ENCODE measurements at regions not wholly inside any gene's neighbourhood (a gene's known extent, or its start where the extent isn't known, plus 50 kb on each side); places are given as distances from the start of the nearest gene placed in this dataset.

DNA sequence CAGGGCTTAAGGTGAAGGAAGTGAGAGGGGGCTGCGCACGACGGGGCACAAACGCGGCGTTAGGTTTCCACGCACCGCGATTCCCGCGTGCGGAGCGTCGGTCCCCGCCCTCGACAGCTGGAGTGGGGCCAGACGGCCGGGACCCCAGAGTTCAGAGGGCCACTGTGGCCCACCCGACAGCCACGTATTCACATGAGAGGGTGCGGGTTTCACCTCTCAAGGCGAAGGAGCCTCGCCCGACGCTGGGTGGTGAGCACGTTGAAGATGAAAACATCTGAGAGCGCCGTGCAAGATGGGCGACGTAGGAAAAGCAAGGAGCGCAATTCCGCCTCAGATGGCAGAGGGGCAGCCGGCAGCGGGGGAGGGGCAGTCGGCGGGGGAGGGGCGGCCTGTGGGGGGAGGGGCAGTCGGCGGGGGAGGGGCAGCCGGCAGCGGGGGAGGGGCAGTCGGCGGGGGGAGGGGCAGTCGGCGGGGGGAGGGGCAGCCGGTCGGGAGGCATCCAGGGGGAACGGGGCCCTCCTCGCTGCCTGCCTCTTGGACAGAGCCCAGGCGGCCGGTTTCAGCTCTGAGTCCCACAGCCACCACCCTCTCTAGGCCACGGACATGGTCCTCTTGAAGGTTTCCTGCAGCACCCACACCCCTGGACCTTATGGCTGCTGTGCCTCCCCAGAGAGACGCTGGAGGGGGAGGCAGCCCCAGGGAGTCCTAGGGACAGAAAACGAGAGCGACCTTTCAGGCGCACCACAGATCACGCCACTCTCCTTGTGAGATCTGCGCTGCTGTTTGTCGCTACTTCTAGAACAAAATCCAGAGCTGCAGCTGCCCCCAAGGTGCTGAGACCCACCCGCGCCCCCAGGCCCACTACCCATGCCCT lies 113.7 kb downstream of the DLL1 start:
- DNase-seq: peak; percentile 25

DNA sequence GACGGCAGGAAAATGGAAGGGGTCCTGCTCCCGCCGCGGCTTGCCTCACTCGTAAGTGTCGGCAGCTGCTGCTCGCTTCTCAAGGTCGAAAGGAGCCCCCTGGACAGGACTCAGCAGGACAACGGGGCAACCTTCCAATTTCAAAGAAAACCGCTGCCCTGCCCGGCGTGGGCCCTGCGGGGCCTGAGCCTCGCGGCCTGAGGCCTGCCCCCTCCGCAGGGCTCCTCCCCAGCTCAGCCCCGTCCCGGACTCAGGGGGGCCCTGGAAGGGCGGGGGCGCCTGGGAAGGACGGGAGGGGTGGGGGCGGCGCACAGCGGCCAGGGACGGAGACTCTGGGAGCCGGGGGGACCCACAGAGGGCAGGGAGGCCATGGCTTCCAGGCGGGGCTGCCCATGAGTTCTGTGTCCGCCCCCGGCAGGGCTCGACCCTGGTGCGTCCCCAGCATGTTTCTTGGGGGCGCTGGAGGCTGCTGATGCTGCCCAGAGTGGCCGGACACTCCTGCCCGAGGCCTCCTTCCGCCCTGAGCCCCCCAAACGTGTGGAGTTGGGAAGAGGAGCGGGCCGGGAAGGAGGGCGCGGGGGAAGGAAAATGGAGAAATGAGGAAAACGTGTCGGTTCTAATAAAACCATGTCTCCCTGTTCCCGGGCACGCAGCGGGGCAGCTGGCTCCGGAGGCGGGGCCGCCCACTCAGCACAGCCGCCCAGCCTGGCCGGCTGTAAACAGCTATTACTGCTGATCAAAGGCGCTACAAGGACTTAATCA lies 114.6 kb downstream of the DLL1 start:
- DNase-seq: no peak

DNA sequence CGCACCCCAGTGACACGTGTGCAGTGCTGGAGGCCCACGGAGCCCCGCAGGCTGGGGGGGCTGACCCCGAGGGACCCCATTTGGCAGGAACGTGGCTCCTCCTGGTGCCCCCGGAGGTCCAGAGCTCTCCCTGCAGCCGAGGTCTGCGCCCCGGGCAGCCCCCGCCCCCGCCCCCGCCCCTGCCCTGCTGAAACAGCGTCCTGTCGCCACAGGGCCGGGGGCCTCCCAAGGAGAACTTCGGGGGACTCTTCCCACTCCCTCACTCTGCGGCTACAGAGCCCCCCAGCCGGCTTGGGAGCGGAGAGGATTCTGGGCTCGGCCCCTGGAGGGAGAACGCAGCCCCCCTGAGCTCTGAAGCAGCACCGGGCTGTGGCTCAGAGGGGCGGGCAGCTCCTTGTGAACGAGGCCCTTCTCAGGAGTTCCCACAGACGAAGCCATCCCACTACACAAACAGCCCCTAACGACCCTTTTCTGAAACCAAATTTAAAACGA lies 115.2 kb downstream of the DLL1 start:
- DNase-seq: no peak

GRCh38 chr6:170174771-170175643 lies 115.9 kb downstream of the DLL1 start:
- no peak for DNase-seq

DNA sequence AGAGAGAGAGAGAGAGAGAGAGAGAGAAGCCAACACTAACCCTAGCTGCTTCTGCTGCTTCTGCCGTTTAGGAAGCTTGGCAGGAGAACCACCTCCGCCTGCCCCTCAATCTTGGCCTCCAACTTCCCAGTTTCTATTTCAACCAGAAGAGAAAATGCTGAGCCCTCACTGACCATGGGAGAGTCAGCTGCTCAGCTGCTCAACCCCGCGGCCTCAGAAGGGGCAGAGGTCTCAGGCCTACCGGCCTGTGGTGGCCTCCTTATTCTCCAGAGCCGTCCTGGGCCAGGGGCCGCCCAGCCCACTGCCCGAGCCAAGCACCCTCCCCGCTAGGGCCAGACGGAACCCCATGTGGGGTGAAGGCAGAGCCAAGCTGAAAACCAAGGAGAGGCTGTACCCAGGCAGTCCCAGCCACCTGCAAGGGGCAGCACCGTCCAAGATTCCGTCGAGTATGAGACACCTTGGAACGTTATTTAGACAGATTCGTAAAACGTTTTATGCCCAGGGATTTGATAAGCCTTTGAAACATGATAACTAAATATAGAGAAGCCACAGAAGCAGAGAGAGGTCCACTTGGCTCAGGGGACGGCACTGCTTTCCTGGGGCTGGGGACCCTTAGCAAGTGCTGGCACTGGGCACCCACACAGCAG lies 116.6 kb downstream of the DLL1 start:
- no peak for DNase-seq

DNA sequence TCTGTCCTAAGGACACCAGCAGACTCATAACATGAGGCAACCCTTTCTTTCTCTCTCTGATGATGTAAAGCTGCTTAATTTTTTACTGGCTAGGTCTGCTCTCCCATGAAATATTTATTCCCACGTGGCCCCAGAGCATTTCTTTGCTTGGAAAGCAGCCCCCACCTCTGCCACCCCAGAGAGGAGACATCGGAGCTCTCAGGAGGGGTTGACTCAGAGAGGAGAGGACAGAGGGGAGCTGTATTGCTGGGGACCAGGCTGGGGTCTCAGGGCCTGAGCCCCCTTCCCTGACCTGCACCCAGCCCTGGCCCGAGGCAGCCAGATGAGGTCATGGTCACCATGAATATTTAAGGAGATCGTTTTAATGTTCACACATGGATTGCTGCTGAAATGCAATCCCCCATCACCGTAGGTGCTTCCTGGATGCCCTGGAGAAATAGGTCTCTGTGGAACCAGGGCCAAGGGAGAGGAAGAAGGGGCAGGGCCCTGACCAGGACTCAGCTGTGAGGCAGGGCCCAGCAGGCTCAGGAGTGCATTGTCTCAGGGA lies 117.5 kb downstream of the DLL1 start:
- DNase-seq: no peak

GRCh38 chr6:170172825-170173256 lies 118.0 kb downstream of the DLL1 start:
- DNase-seq: no peak

DNA sequence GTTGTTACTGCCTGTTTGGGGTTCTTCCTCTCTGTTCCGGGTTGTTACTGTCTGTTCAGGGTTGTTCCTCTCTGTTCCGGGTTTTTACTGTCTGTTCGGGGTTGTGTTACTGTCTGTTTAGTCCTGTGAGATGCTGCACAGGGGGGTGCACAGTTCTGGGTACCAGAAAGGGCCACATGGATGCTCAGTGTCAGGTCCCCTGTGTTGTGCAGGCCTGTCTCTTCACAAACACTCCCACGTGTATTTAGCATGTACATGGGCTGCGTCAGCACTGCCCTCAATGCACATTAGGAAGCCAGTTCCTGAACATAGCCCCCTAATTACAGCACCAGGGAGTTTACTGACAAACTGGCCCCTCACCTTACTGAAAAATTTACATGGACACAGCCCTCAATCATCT lies 118.5 kb downstream of the DLL1 start:
- no peak for DNase-seq

DNA sequence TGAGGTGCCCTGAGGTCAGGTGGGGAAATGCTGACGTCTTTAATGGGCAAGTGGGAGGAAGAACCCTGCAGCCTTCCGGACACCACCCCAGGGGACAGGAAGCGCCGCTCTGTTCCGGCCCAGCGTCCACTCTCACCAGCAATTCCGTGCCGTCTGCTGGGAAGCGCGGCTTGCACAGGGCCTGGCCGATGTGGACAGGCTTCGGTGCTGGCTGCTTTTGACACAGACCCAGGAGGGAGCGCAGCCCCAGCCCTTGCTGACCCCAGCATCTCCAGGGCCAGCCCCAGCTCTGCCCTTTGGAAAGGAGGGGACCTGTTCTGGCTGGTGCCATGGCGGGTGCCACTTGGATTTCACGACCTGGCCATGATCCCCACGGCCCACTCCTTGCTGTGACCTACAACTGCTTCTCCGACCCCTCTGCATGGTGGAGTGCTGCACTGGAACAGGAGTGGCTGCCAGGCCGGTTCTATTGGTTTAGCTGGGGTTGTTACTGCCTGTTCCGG lies 123.2 kb downstream of the DLL1 start:
- no peak for DNase-seq

DNA sequence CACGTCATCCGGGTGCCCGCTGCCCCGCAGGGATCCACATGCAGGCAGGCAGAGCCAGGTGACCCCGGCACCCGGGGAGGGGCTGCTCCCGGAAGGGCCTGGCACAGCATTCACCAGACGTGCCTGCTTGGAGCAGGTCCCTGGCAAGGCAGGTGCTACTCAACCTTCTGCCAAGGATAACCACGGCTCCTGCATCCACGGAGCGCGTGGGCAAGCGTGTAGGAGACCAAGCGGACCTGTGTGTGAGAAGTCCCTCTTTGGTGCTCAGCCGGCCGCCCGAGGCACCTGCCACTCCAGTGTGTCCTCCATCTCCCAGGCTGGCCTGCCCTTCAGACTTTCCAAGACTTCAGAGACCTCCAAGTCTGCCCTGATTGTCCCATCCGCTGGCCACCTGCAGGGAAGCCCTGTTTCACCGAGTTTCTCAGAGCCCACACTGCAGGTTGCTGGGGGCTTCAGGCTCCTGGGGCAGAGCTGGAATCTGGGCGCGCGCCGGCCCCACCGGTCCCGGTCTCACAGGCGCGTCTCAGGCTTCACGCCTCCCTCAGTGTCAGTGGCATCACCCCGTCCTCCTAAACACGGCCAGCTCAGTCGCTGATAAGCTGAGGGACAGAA lies 124.3 kb downstream of the DLL1 start:
- no peak for DNase-seq

DNA sequence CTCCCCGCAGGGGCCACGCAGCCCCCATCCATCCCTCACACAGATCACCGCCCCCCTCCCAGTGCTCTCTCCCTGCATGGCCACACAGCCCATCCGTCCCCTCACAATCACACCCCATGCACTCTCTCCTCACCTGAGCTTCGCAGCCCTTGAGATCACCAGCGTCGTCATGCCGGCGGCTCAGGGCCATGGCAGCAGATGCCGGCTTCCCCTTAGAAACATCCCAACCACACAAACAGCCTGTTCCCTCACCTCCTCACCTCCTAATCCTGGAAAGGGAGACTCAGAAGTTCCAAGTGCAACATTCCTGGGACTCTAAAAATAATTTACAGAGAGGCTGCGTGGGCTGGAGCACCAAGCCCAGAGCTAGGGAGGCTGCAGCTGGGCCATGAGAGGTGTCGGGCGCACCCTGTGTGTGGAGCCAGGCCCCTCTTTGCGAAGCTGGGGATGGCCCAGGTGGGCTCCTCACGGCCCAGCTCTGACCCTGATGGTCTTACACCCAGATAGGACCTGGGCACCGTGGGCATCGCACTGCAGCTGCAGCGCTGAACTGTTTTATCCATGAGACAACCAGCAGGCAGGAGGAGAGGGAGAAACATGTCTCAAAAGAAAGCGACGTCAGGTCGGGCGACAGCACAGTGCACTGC lies 125.3 kb downstream of the DLL1 start:
- no peak for DNase-seq

DNA sequence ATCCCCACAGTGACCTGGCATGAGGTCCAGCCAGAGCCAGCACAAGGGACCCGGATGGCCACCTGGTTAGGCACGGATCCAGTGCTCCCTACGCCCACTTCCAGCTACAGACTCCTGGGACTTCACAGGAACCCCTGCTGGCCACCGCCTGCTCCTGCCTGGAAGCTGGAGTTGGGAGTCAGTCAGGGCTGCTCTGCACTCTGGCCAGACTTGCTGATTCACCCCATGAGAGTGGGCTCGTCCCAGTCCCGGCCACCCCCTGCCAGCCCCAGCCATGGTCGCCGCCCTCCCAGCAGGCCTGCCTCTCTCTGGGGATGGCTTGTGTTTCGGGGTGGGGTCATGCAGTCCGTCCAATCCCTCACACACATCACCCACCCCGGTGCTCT lies 125.8 kb downstream of the DLL1 start:
- DNase-seq: no peak

DNA sequence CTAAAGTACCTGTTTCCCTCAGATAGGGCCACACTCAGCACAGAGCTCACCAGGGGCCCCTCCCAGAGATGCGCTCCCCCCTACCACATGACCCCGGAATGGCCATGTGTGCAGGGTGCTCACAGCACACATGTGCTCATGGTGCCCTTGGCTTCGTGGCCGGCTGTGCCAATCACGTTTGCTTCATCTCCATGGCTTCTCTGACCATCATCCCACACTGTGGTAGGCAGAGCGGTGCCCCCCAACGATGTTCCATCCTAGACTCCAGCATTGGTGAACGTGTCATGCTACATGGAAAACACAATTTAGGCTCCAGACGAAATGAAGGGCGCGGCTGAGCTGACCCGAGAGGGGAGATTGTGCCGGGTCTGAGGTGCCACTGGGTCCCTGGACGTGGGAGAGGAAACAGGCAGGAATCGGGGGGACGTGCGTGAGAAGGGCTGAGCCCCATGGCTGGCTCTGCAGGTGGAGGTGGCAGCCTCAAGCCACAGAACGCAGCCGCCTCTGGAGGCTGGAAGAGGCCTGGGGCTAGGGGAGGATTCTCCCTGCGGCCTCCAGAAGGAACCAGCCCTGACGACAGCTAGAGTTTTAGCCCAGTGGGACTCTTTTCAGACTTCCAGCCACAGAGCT lies 126.5 kb downstream of the DLL1 start:
- no peak for DNase-seq

- DNase-seq: no peak
Measured at GRCh38 chr6:170163405-170164170, 127.3 kb downstream of the DLL1 start.

- no peak for DNase-seq
Measured at GRCh38 chr6:170162775-170163404, 128.0 kb downstream of the DLL1 start.

DNA sequence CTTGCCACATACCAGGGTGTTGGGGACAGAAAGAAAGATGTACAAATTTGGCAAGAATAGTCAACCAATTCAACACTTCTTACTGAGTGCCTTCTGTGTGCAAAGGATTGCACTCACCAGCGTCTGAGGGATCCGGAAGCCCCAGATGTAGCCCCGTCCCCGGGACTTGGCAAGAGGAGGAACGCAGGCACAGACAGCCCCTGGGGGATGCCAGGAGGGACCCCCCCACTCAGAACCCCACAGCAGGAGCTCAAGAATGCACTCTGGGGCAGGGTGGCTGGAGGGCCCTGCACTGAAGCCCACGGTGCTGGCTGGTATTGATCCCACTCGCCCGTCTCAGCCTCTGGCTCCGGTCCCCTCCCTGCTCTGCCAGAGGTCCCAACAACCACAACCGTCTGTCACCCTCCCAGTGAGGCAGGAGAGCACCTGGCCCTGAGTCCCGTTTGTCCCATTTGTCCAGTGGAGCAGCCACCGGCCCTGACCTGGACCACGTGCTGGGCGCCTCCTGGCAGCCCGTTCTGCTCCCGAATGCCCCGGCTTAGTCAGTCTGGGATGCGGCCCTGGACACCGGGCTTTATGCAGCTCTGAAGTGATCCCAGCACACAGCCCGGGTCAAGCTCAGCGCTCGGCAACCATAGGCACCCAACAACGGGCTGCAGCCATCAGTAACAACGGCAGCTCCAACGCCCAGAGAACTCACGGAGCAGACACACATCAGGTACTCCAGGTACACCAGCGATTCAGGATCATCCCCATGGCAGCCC lies 128.7 kb downstream of the DLL1 start:
- no peak for DNase-seq

- no peak for DNase-seq
Measured at GRCh38 chr6:170160628-170161611, 130.0 kb downstream of the DLL1 start.
